ENCODE measurements at regions not wholly inside any gene's neighbourhood (a gene's known extent, or its start where the extent isn't known, plus 50 kb on each side); places are given as distances from the start of the nearest gene placed in this dataset.
"Not testable (repeated sequence)": the region's sequence is repeated elsewhere in the genome, so short reads cannot be mapped to it uniquely, and the experiment has no call there.

DNA sequence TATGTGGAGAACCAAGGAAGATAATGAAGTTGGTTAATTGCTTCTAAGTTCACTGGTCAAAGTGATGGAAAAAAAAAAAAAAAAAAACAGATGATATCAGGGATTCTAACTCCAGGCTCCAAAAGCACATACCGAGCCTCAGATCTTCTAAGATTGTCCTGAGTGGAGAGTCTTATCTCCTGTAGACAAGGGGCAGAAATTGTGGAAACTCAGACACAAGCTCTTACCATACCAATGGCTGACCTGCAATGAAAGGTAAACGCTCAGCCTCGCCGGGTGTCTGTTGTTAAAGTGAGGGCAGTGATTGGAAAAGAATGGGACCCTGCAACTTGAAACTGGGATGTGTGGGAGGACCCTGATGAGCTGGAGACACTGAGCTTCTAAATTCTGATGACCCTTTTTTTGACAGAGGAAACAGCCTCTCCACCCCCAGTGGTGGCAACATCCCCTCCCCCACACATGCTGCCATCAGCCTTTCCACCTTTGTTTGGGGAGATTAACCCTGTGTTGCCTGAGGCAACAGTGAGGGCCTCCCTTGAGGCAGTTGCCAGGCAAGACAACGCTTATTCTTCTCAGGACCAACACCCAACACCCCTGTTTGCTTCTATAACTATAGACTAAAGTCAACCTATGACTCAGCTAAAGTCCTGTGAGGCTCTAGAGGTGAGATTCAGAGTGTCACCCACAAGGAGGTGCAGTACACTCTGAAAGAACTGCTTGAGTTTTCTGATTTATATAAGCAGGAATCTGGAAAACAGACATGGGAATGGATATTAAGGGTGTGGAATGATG is 154.0 kb downstream of the THBS2 start:
- no peak for DNase-seq

- not testable (repeated sequence) for DNase-seq
These were observed 155.0 kb downstream of the THBS2 start for GRCh38 chr6:169098651-169099050.

GRCh38 chr6:169098116-169098515 is 155.5 kb downstream of the THBS2 start:
- no peak for DNase-seq

GRCh38 chr6:169097381-169097959 is 156.2 kb downstream of the THBS2 start:
- DNase-seq: no peak

DNA sequence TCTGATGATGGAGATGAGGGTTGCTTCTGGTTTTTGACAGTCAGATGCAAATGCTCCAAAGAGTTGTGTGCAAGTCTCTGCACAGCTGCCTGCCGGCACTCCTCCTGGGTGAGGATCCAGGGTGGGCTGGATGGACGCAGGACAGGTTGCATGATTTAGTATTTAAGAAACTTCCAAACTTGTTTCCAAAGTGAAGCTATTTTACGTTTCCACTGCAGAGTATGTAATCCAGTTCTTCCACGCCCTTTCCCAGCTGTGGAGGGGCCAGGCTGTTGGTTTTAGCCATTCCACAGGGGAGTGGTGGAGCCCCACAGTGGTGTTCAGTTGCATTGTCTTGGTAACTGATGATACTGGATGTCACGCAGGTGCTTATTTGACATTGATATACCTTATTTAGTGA is 157.3 kb downstream of the THBS2 start:
- no peak for DNase-seq

DNA sequence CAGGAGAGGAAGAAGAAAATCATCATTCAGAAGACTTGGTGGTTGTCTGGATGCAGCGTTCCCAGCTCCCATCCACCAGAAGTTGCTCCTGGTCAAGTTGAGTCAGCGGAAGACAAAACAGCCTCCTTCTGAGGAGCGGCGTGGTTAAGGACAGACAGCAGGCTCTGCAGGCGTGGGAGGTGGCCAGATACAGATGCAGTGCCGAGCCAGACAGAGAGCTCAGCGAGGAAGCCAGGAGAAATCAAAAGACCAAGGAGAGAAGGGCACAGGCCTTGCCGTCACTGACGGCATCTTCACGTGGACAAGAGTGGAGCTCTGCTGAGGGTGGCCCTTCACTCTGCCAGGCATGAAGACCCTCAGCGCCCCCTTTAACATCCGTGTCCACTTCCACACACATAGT is 158.5 kb downstream of the THBS2 start:
- DNase-seq: no peak

DNA sequence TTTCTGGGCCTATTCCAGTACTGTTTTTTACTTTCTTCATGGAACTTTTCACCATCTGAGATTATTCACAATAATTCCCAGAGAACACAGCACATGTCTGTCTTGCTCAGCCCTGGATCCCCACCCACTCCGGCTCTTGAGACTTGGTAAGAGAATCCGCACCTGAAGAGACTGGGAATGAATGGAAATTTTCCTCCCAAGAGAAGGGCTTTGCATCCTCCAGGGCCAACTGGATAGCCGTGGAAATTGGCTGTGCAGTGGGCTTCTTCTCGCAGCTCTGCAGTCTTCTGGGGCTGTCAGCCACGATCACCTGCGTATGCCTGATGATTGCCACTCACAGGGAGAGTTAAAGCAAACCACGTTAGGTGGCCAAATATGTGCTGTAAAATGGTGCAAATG is 159.1 kb downstream of the THBS2 start:
- DNase-seq: no peak

DNA sequence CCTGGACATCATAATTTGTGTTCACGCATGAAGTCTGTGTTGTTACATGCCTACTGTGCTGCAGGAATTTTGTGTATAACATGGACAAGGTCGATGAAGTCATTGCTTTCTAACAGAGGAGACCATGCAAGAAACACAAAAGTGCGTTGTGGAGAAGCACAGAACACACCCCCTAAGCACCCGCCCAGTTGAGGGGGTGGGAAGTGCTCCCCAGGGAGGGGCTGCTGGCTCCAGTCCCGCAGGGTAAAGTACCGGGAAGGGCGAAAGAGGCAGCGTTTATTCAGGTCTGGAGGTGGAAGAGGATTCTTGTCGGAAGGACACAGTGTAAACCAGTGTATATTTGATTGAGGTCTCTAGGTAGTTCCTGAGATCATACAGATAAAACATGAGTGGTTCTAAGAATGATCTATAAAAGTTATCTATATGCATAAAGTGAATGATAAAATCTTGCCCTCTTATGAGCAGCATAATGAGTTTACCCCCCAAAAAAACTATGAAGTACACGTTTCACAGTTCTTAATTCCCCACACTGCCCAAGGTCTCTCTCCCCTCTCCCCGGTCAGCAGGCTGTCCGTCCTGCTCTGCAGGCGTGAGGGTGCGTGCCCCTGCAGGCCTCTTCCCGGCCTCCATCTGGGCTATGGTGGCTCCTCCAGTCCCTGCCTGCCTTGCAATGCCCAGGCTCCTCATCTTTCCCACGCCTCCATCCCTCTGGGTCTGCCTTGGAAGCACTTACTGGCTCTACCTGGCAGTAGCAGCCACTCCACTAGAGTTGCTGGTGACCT is 159.7 kb downstream of the THBS2 start:
- no peak for DNase-seq

DNA sequence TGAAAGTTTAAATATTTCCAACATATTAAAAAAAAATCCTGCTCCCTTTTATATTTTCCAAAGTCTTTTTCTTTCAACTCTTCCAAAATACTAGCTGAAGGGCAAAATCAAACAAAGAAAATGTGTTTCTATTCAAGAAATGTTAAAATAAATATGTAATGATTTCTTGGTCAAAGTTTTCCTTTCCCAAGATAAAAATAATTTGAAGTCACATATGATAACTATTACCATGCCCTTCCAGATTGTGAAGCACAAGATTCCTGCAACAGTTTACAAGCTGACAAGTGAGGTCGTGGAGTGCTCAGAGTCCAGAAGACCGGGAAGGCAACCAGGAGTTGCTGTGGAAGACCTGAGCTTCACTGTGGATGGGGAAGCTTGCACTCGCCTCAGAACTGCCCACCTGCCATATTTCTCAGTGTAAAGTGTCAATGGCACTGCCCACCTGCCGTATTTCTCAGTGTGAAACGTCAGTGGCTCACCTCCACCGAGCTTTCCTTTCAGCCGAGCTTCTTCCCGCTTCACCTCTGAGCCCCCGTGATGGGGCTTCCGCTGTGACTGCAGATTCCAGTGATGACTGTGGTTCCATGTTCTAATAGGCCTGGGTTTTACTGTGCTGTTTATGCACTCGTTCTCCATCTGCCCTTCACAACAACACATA is 160.5 kb downstream of the THBS2 start:
- DNase-seq: no peak

GRCh38 chr6:169092375-169092774 is 161.3 kb downstream of the THBS2 start:
- no peak for DNase-seq

GRCh38 chr6:169090514-169091127 is 163.0 kb downstream of the THBS2 start:
- not testable (repeated sequence) for DNase-seq

DNA sequence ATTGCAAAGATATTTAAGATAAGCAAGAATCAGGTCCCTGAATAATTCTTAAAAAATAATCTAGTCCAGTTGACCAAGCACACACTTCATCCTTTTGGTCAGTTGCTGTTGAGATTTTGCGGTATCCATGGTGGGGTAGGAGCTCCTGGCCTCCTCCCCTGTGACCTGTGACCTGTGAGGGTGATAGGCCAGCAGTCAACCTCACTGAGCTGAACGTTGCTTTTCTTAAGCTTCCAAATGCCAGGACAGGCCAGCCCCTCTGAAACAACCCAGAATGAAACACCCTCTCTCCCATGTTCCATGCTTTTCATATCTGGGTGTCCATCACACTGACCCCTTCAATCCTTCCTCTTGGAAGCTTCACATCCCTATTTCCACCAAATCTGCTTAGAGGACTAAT is 164.9 kb downstream of the THBS2 start:
- DNase-seq: no peak

DNA sequence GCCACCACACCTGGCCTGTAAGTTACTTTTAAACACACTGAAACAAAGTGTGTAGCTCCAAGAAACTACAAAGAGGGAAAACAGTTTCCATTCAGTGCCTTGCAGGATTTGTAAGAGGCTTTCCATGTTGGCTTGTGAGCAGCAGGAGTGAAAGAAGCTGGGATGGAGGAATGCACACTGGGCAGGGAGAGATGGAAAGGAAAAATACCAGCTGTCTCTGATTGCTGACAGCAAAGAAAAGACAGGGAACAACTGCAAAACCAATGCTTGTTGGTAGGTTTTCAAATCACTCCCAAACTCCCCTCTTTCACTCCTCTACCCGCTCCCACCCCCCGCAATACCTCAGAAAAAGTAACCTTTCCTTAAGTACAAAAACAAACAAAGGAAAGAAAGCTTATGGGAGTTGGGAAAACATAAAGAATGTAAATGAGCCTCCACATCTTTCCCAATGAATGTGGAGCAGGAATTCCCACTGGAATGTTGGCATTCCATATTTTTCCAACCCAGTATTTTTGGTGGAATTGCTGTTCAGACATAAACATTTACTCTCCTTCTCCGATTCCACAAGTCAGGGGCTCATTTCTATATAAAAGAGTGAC is 166.1 kb downstream of the THBS2 start:
- DNase-seq: no peak

DNA sequence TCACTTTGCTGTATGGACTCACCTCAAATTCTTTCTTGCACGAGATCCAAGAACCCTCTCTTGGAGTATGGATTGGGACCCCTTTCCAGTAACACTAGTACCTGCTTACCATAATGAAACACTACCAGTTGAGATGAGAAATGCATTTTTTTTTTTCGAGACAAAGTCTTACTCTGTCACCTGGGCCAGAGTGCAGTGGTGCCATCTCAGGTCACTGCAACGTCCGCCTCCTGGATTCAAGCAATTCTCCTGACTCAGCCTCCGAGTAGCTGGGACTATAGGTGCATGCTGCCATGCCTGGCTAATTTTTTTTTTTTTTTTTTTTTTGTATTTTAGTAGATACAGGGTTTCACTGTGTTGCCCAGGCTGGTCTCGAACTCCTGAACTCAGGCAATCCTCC is 167.0 kb downstream of the THBS2 start:
- DNase-seq: not testable (repeated sequence)

GRCh38 chr6:169086020-169086419 is 167.6 kb downstream of the THBS2 start:
- DNase-seq: no peak

DNA sequence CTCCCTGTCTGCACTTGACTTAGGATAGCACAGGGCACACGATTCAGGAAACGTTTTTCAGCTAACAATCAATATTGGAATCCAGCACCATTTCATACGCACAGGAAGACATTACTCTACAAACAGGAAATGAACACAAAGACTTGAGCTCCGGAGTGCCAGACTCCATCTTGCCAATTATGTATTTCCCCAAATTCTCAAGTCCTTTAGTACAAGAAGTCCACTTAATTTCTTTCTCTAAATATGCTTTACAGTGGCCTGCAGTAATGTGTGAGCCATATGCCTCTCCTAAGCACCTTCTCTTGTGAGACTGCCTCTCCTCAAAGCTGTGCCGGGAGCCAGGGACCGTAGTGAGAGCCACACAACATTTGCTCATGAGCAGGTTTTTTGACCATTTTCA is 168.2 kb downstream of the THBS2 start:
- DNase-seq: no peak

DNA sequence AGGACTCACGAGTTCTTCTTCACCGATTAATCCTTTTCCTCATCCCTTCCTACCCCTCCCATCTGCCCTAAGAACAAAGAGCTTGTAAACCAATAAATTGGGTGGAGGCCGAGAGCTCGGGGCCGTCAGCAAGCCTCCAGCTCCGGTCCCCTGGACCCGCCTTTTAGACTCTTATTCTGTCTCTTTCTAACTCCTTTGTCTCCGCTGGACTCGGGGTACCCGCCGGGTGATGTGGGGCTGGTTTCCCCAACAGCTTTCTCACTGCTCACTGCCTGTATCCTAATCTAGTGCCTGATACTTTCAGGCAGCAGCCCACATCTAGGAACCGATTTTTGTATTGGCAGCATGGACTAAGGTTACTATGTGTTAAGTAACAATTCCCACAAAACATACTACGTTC is 169.1 kb downstream of the THBS2 start:
- DNase-seq: not testable (repeated sequence)

DNA sequence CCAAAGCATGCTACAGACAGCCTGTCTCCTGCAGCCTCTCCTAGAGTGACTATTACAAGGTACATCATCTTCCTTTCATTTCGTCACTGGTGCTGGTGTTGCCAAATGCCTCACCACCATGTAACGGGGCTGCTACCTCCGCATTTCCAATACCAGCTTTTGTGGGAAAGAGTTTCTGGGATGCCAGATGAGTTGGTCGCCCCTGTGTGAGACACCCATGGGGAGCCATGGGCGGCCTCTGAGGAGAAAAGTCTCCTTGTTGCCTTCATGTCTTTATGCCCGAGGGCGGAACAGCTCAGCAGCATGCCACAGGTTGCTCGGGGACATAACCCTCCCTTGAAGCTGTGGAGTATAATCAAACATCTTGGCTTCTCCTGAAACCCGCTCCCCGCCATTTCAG is 169.6 kb downstream of the THBS2 start:
- DNase-seq: no peak

GRCh38 chr6:169083508-169083874 is 170.2 kb downstream of the THBS2 start:
- DNase-seq: no peak

DNA sequence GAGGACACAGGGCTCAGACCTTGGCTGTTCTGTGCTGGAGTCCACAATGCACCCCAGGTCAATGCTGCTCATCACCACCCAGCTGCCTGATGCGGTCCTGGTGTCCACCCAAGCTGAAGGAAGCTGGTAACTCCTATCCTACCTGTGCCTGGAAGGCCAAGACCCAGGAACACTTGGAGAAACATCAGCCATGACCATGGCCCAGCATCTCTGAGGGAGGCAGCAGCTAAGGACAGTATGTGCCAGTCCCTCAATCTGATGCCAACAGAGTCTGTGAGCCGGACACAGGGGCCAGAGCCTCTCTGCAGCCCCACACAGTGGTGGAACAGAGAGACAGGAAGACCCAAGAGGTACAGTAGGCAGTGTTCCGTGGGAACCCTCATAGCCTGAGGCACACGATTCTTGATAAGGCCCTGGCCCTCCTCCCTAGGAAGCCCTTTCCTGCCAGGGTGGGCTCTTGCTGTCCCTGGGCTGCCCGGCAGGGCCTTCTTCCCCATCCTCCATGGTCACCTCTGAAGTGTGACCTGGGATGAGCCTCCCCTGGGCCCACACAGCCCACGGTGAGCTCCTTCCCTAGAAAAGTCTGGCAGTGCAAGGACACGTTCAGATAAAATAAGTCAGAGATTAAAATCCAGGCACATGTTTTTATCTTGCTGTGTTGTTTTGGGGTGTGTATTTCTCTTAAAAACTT is 170.7 kb downstream of the THBS2 start:
- DNase-seq: no peak

DNA sequence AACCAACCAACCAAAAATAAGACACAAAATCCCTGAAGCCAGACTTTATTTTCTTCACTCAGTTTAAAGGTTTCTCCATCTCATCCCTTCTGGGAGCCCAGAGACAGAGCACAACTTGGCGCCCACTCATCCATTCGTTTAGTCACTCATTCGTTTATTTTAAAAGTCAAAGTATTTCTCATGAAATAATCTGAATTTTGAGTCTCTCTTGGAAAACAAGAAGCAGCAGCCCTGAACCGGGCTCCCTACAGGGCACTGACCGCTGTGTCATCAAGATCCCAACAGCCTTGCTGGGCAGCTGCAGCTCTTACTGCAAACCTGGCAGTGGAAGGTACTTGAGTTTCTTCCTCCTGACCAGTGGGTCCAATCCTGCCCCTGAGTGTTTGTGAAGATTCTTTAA is 171.6 kb downstream of the THBS2 start:
- DNase-seq: no peak

DNA sequence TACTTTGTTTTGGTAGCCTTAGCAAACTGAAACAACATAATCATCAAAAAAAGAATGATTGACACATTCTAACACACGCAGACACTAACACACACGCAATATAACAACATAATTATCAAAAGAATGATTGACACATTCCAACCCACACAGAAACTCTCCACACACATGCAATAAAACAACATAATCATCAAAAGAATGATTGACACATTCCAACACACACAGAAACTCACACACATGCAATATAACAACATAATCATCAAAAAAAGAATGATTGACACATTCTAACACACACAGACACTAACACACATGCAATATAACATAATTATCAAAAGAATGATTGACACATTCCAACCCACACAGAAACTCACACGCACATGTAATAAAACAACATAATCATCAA is 172.4 kb downstream of the THBS2 start:
- no peak for DNase-seq

Measured in NCI-H774 (cell line).